ENCODE measurements at regions not wholly inside any gene's neighbourhood (a gene's known extent, or its start where the extent isn't known, plus 50 kb on each side); places are given as distances from the start of the nearest gene placed in this dataset.

- no peak for TF ChIP-seq CTCF (IDR thresholded peaks at IDR 0.05)
- TF ChIP-seq EP300 (IDR thresholded peaks at IDR 0.05): no peak
- TF ChIP-seq POLR2A (IDR thresholded peaks at IDR 0.05): no peak
- no peak for TF ChIP-seq POLR2AphosphoS5 (IDR thresholded peaks at IDR 0.05)
Observed at GRCh38 chr13:83204886-83205285, 677.4 kb downstream of the SLITRK1 start.

Measured in sigmoid colon (tissue), 4 donors.